ENCODE measurements at regions not wholly inside any gene's neighbourhood (a gene's known extent, or its start where the extent isn't known, plus 50 kb on each side); places are given as distances from the start of the nearest gene placed in this dataset.

- 0% methylated on average over 1 of the region's 1 CpG for WGBS (ENCODE audit: insufficient coverage, insufficient replicate concordance, low lambda C conversion rate, missing lambda C conversion rate)
- Histone ChIP-seq H3K4me3 (no peak overlapping the region), H3K36me3 (ENCODE audit: control insufficient read depth in 2 of 2, insufficient read depth in 2 of 2, low read length in 1 of 2) (no peaks in the 10 kb centered on the region), H3K9me3 (replicated peaks; ENCODE audit: control insufficient read depth, insufficient read depth, low read length) (no peaks in the 10 kb centered on the region), H3K27me3 (replicated peaks in 1 of 2; ENCODE audit: control insufficient read depth in 2 of 2, insufficient read depth in 2 of 2, low read length in 1 of 2) (no peaks in the 10 kb centered on the region), H3K4me1 (ENCODE audit: control insufficient read depth, insufficient read depth, low read length) (no peaks in the 10 kb centered on the region), H4K20me1 (ENCODE audit: control insufficient read depth, insufficient read depth) (no peaks in the 10 kb centered on the region), H3K9ac (ENCODE audit: control insufficient read depth, insufficient read depth, low read length) (no peak overlapping the region), H3K79me2 (ENCODE audit: control insufficient read depth, insufficient read depth, low read length) (no peaks in the 10 kb centered on the region), H2AFZ (ENCODE audit: control insufficient read depth, low read depth, low read length) (no peak overlapping the region), H3K27ac (ENCODE audit: control insufficient read depth, insufficient read depth) (no peak overlapping the region), H3K4me2 (ENCODE audit: control insufficient read depth, insufficient read depth) (no peak overlapping the region)
- FAIRE-seq (no peak), DNase-seq (ENCODE audit: low read depth, low spot score) (no peak), ATAC-seq (no peak)
- in situ Hi-C loops (cut with MboI) (no loop called here), intact Hi-C loops (cut with micrococcal nuclease; ENCODE audit: unreplicated experiment) (no loop called here)
- BruUV-seq (replicated peaks), result no TSS peak
- no peak for TF ChIP-seq CHD4 (IDR thresholded peaks at IDR 0.05)
- TF ChIP-seq EGR1 (IDR thresholded peaks at IDR 0.05; ENCODE audit: borderline replicate concordance in 1 of 2, low read depth in 2 of 2, low read length in 2 of 2), result no peak
- TF ChIP-seq MTA3 (IDR thresholded peaks at IDR 0.05; ENCODE audit: borderline replicate concordance, low read length), result no peak
- TF ChIP-seq JUNB (IDR thresholded peaks at IDR 0.05), result no peak
- TF ChIP-seq PAX5 (IDR thresholded peaks at IDR 0.05; ENCODE audit: borderline replicate concordance, low read depth, low read length), result no peak
- no peak for TF ChIP-seq SRF (IDR thresholded peaks at IDR 0.05; ENCODE audit: low read depth in 2 of 2, low read length in 2 of 2)
- no peak for TF ChIP-seq NR2F1 (conservative IDR thresholded peaks at IDR 0.05)
- TF ChIP-seq RELA (IDR thresholded peaks at IDR 0.05; ENCODE audit: borderline replicate concordance, partially characterized antibody), result no peak
- TF ChIP-seq HDGF (IDR thresholded peaks at IDR 0.05), result no peak
- no peak for TF ChIP-seq ZZZ3 (IDR thresholded peaks at IDR 0.05; ENCODE audit: control insufficient read depth, insufficient read length, low read depth)
- no peak for TF ChIP-seq PAX8 (IDR thresholded peaks at IDR 0.05)
- TF ChIP-seq YBX1 (IDR thresholded peaks at IDR 0.05), result no peak
- no peak for TF ChIP-seq POLR2AphosphoS5 (IDR thresholded peaks at IDR 0.05; ENCODE audit: low read length)
- TF ChIP-seq ZNF622 (IDR thresholded peaks at IDR 0.05), result no peak
- TF ChIP-seq RELB (IDR thresholded peaks at IDR 0.05; ENCODE audit: low read depth), result no peak
- ChIA-PET CTCF (no interaction called here), SMC1A (ENCODE audit: uncharacterized antibody, unreplicated experiment) (no interaction called here), RAD21 (ENCODE audit: unreplicated experiment) (no interaction called here), POLR2A (no interaction called here)
Observed at GRCh38 chr9:118262191-118262590, 558.0 kb downstream of the TLR4 start.

Data from GM12878 (cell line).